ENCODE measurements at regions not wholly inside any gene's neighbourhood (a gene's known extent, or its start where the extent isn't known, plus 50 kb on each side); places are given as distances from the start of the nearest gene placed in this dataset.
"Not testable (repeated sequence)": the region's sequence is repeated elsewhere in the genome, so short reads cannot be mapped to it uniquely, and the experiment has no call there.

DNA sequence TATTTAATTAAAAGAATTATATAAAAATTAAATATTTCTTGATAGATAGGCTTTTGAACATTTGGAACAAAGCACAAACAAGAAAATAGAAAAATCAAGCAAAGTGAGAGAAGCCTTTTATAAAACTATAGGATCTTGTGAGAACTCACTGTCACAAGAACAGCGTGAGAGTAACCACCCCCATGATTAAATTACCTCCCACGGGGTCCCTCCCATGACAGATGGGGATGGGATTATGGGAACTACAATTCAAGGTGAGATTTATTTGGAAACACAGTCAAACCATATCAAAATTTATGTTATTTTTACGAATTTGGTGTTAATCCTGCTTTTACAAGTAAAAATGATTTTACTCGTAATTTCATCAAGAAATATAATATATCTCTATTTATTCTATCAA is 1136.1 kb upstream of the POT1 start:
- DNase-seq: no peak
- Histone ChIP-seq H3K27ac (no peak overlapping the region), H3K9me3 (peaks cover 0 to 4% (median 0%) of the 10 kb centered on the region in 4 donors), H3K4me1 (no peaks in the 10 kb centered on the region), H3K36me3 (no peaks in the 10 kb centered on the region), H3K27me3 (no peaks in the 10 kb centered on the region), H3K4me3 (no peak overlapping the region)
- TF ChIP-seq, protein P1, sequence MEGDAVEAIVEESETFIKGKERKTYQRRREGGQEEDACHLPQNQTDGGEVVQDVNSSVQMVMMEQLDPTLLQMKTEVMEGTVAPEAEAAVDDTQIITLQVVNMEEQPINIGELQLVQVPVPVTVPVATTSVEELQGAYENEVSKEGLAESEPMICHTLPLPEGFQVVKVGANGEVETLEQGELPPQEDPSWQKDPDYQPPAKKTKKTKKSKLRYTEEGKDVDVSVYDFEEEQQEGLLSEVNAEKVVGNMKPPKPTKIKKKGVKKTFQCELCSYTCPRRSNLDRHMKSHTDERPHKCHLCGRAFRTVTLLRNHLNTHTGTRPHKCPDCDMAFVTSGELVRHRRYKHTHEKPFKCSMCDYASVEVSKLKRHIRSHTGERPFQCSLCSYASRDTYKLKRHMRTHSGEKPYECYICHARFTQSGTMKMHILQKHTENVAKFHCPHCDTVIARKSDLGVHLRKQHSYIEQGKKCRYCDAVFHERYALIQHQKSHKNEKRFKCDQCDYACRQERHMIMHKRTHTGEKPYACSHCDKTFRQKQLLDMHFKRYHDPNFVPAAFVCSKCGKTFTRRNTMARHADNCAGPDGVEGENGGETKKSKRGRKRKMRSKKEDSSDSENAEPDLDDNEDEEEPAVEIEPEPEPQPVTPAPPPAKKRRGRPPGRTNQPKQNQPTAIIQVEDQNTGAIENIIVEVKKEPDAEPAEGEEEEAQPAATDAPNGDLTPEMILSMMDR (IDR thresholded peaks at IDR 0.05): no peak
- TF ChIP-seq POLR2A (IDR thresholded peaks at IDR 0.05): no peak

DNA sequence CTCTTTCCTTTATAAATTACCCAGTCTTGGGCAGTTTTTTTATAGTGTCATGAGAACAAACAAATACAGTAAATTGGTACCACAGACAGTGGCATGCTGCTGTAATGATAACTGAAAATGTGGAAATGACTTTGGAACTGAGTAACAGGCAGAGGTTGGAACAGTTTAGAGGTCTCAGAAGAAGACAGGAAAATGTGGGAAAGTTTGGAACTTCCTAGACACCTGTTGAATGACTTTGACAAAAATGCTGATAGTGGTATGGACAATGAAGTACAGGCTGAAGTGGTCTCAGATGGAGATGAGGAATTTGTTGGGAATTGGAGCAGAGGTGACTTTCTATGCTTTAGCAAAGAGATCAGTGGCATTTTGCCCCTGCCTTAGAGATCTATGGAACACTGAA is 1128.4 kb upstream of the POT1 start:
- no peak for DNase-seq
- Histone ChIP-seq H3K27ac (no peak overlapping the region), H3K27me3 (no peaks in the 10 kb centered on the region), H3K4me3 (no peak overlapping the region), H3K9me3 (no peaks in the 10 kb centered on the region), H3K36me3 (no peaks in the 10 kb centered on the region), H3K4me1 (no peaks in the 10 kb centered on the region)
- no peak for TF ChIP-seq POLR2A (IDR thresholded peaks at IDR 0.05)
- TF ChIP-seq, protein P1 (IDR thresholded peaks at IDR 0.05): no peak

DNA sequence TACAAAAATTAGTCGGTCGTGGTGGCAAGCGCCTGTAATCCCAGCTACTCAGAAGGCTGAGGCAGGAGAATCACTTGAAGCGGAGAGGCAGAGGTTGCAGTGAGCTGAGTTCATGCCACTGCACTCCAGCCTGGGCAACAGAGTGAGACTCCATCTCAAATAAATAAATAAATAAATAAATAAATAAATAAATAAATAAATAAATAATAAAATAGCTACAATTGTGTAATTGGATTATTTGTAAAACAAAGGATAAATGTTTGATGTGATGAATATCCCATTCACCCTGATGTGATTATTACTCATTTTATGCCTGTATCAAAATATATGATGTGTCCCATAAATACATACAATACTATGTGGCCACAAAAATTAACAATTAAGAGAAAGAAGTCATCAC is 1127.0 kb upstream of the POT1 start:
- not testable (repeated sequence) for H3K4me1 ChIP-seq, H3K36me3 ChIP-seq, H3K9me3 ChIP-seq, H3K4me3 ChIP-seq, H3K27me3 ChIP-seq, H3K27ac ChIP-seq, DNase-seq

DNA sequence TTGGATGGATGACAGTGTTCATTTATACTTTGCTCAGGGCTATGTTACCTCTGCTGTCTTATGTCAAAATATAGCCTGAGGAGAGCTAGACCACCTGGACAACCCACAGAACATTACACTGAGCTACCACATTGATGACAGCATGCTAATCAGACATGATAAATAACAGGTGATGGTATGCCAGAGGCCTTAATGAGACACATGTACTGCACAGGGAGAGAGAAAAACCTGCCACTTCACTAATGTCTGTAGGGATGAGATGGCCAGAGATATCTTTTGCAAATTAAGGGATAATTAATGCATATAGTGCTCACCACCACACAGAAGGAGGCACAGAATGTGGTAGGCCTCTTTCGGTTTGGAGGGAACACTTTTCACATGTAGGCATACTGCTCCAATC is 1122.6 kb upstream of the POT1 start:
- Histone ChIP-seq H3K27ac (no peak overlapping the region), H3K4me3 (no peak overlapping the region), H3K4me1 (no peaks in the 10 kb centered on the region), H3K36me3 (no peaks in the 10 kb centered on the region), H3K27me3 (no peaks in the 10 kb centered on the region), H3K9me3 (no peaks in the 10 kb centered on the region)
- no peak for DNase-seq
- no peak for TF ChIP-seq POLR2A (IDR thresholded peaks at IDR 0.05)
- TF ChIP-seq, protein P1 (IDR thresholded peaks at IDR 0.05): no peak

DNA sequence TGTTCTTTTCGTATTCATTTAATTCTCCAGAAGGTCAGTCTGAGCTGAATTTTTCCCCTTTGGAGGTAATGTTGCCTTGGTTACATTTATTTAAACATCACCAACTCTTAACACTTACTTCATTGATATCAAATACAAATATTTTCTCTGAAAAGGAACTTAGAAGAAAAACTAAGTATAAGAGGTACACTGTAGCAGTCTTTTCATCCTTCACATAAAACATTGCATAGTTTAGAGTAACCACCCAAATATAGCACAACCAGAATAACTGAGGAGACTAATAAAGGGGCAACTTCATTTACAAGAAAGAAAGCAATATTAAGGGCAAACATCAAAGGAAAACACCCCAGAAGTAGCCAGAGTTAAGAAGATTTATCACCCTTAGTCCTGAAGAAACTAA is 1115.0 kb upstream of the POT1 start:
- H3K27me3 ChIP-seq: no peaks in the 10 kb centered on the region
- no peak overlapping the region for H3K27ac ChIP-seq
- TF ChIP-seq POLR2A (IDR thresholded peaks at IDR 0.05): no peak
- no peak for DNase-seq
- H3K36me3 ChIP-seq: no peaks in the 10 kb centered on the region
- no peaks in the 10 kb centered on the region for H3K4me1 ChIP-seq
- no peak overlapping the region for H3K4me3 ChIP-seq
- no peaks in the 10 kb centered on the region for H3K9me3 ChIP-seq

DNA sequence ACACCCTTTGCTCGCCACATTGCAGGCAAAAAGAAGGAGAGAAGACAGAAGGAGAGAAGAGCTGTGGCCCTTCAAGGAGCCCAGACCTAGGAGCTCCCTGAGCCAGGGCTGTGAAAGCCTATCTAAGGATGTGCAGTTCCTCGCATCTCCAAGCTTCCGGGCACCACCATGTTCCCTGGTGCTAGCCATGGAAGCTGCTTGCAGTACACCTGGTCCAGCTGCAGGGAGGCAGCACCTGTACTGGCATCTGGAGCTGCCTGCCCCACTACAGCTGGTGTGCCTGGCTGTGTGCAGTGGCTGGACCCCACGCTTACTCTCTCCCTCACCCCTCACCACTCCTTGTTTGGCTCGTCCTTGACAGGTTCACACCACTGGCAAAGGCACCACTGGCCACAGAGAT is 1111.8 kb upstream of the POT1 start:
- no peak overlapping the region for H3K27ac ChIP-seq
- H3K4me3 ChIP-seq: no peak overlapping the region
- no peaks in the 10 kb centered on the region for H3K9me3 ChIP-seq
- no peak for DNase-seq
- no peaks in the 10 kb centered on the region for H3K4me1 ChIP-seq
- TF ChIP-seq, protein P1 (IDR thresholded peaks at IDR 0.05): no peak
- TF ChIP-seq POLR2A (IDR thresholded peaks at IDR 0.05): no peak
- no peaks in the 10 kb centered on the region for H3K36me3 ChIP-seq
- no peaks in the 10 kb centered on the region for H3K27me3 ChIP-seq
